ENCODE measurements at regions not wholly inside any gene's neighbourhood (a gene's known extent, or its start where the extent isn't known, plus 50 kb on each side); places are given as distances from the start of the nearest gene placed in this dataset.

- CTCF ChIA-PET: interaction anchor here (0.7 to 1.3 kb wide), 2 partner anchors 56 to 509 kb away, joined by 3 read pairs; no protein-coding TSS in a partner anchor
Observed at GRCh38 chr6:90448836-90449235, 138.0 kb downstream of the MAP3K7 start.

GRCh38 chr6:90446164-90446563 is 140.7 kb downstream of the MAP3K7 start:
- TF ChIP-seq CTCF (IDR thresholded peaks at IDR 0.05; ENCODE audit: insufficient read depth, low read length, missing control alignments): no peak
- CTCF ChIA-PET: no interaction called here
- DNase-seq (ENCODE audit: low read depth, low spot score): no peak
- H3K4me3 ChIP-seq (ENCODE audit: low read depth, low read length): no peak overlapping the region
- POLR2A ChIA-PET: no interaction called here

More at GRCh38 chr6:90448836-90449235, 138.0 kb downstream of the MAP3K7 start:
- no peak overlapping the region for H3K4me3 ChIP-seq (ENCODE audit: low read depth, low read length)
- POLR2A ChIA-PET: no interaction called here
- DNase-seq (ENCODE audit: low read depth, low spot score): no peak
- TF ChIP-seq CTCF (IDR thresholded peaks at IDR 0.05; ENCODE audit: insufficient read depth, low read length, missing control alignments): no peak

- TF ChIP-seq CTCF (IDR thresholded peaks at IDR 0.05; ENCODE audit: insufficient read depth, low read length, missing control alignments): no peak
- H3K4me3 ChIP-seq (ENCODE audit: low read depth, low read length): no peak overlapping the region
- CTCF ChIA-PET: no interaction called here
- no peak for DNase-seq (ENCODE audit: low read depth, low spot score)
- POLR2A ChIA-PET: no interaction called here
Observed at GRCh38 chr6:90445533-90446108, 141.3 kb downstream of the MAP3K7 start.

- DNase-seq (ENCODE audit: low read depth, low spot score): no peak
- POLR2A ChIA-PET: no interaction called here
- CTCF ChIA-PET: interaction anchor here (0.9 to 2.2 kb wide), 2 partner anchors 35 to 504 kb away, joined by 3 to 8 read pairs; no protein-coding TSS in a partner anchor
Observed at GRCh38 chr6:90444160-90444714, 142.6 kb downstream of the MAP3K7 start.

GRCh38 chr6:90442366-90442765 is 144.5 kb downstream of the MAP3K7 start:
- DNase-seq (ENCODE audit: low read depth, low spot score): no peak
- H3K4me3 ChIP-seq (ENCODE audit: low read depth, low read length): no peak overlapping the region
- ChIA-PET CTCF (interaction anchor here (1.3 kb wide), 2 partner anchors 35 to 49 kb away, joined by 3 to 4 read pairs; no protein-coding TSS in a partner anchor), POLR2A (no interaction called here)
- no peak for TF ChIP-seq CTCF (IDR thresholded peaks at IDR 0.05; ENCODE audit: insufficient read depth, low read length, missing control alignments)

More at GRCh38 chr6:90444160-90444714, 142.6 kb downstream of the MAP3K7 start:
- no peak overlapping the region for H3K4me3 ChIP-seq (ENCODE audit: low read depth, low read length)
- TF ChIP-seq CTCF (IDR thresholded peaks at IDR 0.05; ENCODE audit: insufficient read depth, low read length, missing control alignments): no peak

GRCh38 chr6:90440586-90441283 is 144.1 kb upstream of the BACH2 start:
- POLR2A ChIA-PET: no interaction called here
- no peak for TF ChIP-seq CTCF (IDR thresholded peaks at IDR 0.05; ENCODE audit: insufficient read depth, low read length, missing control alignments)
- no peak for DNase-seq (ENCODE audit: low read depth, low spot score)
- CTCF ChIA-PET: interaction anchor here (1.0 to 1.2 kb wide), 2 partner anchors 9 to 500 kb away, joined by 3 to 4 read pairs; no protein-coding TSS in a partner anchor
- H3K4me3 ChIP-seq (ENCODE audit: low read depth, low read length): no peak overlapping the region
